Heart left ventricle (tissue), 16 donors: ENCODE measurements at regions not wholly inside any gene's neighbourhood (a gene's known extent, or its start where the extent isn't known, plus 50 kb on each side); places are given as distances from the start of the nearest gene placed in this dataset.

Experiments used
- ATAC-seq, 4 donors: fragments of 200-7000 bp; cut with Tn5 transposase; one replicate each; pipeline ENCODE4 v1.9.1; 2020 to 2022; ENCODE audit warnings: moderate library complexity in 4 of 4, mild to moderate bottlenecking in 3 of 4, moderate number of reproducible peaks in 1 of 4
- DNase-seq, 5 donors: peaks; one replicate each; pipeline ENCODE4 v3.0.0-alpha.2; 2020
- H3K27ac ChIP-seq, 12 donors: fragments of 200-600 bp; sonication (generic) in 4 of 12; one replicate each; pipeline versions ENCODE4 v1.5.0 to v1.8.0; 2016 to 2022; ENCODE audit warnings: mild to moderate bottlenecking in 2 of 12
- H3K27me3 ChIP-seq, 9 donors: fragments of 200-600 bp; sonication (generic) in 2 of 9; one replicate each; pipeline versions ENCODE4 v1.5.1 to v1.8.0; 2016 to 2022; ENCODE audit warnings: mild to moderate bottlenecking in 3 of 9
- H3K36me3 ChIP-seq, 9 donors: fragments of 200-600 bp; sonication (generic) in 2 of 9; one replicate each; pipeline versions ENCODE4 v1.5.0 to v1.8.0; 2018 to 2022; ENCODE audit warnings: mild to moderate bottlenecking in 2 of 9
- H3K4me1 ChIP-seq, 12 donors: fragments of 200-600 bp; sonication (generic) in 4 of 12; one replicate each; pipeline versions ENCODE4 v1.5.0 to v1.8.0; 2016 to 2022; ENCODE audit warnings: mild to moderate bottlenecking in 3 of 12
- H3K4me3 ChIP-seq, 12 donors: fragments of 200-600 bp; sonication (generic) in 4 of 12; one replicate each; pipeline versions ENCODE4 v1.5.0 to v1.8.0; 2017 to 2022; ENCODE audit warnings: mild to moderate bottlenecking in 9 of 12, moderate library complexity in 4 of 12
- H3K9me3 ChIP-seq, 12 donors: fragments of 200-600 bp; sonication (generic) in 4 of 12; one replicate each; pipeline versions ENCODE4 v1.5.0 to v1.8.0; 2016 to 2022; ENCODE audit warnings: mild to moderate bottlenecking in 1 of 12
- POLR2A ChIP-seq, 2 donors: fragments of 450-650 bp; IDR thresholded peaks; one replicate each; pipeline ENCODE4 v1.6.1; 2017; ENCODE audit warnings: antibody characterized with exemption in 2 of 2, mild to moderate bottlenecking in 2 of 2, moderate library complexity in 2 of 2
- WGBS, 4 donors: extraction: QIAGEN DNeasy Blood & Tissue Kit in 2 of 4; methylation state at CpG; one replicate each; pipeline versions ENCODE4 v1.1.5 to v1.1.7; 2013 to 2018; 5-methylcytosine and 5-hydroxymethylcytosine counted together
- intact Hi-C, 10 donors: fragments of 100-400 bp; cut with DNase I; formaldehyde crosslinking; loops; one replicate each; pipeline versions ENCODE4 v1.11.1 to v1.14.2; 2022
- TF ChIP-seq, protein P1 (sequence below), 12 donors: fragments of 200-600 bp; sonication (generic) in 4 of 12; IDR thresholded peaks; one replicate each; pipeline versions ENCODE4 v1.5.0 to v1.8.0; 2018 to 2022; ENCODE audit warnings: antibody characterized with exemption in 12 of 12, mild to moderate bottlenecking in 5 of 12
- donor health status: ischemic (EF 13 %, LVEDD 7.1; RV severe dilation, severe dysfunction).
- donor health status: healthy with polysubstance abuse.
- donor health status: DM: no; HTN: yes; CAD: no.
- donor health status: DM: no; HTN: no; CAD: no.
- donor health status: ischemic (EF 25% LVEDD 6.9; RV normal size, moderate dysfunction).
- donor health status: ischemic (EF 25% LVEDD 5.7; RV mildly dilated, moderate dysfunction).
- donor health status: healthy.
- donor health status: DM: yes; HTN: yes; CAD: no.
- donor health status: ischemic (EF 35%, LVEDD 5.7; RV mildly dilated, moderate dysfunction).
- donor health status: nonischemic (EF 11% LVEDD 7.7; RV severe dilation, severe dysfunction).
- donor health status: DM: yes; HTN: yes; CAD: no.
- donor health status: PGD.
- donor health status: ischemic (EF 29% LVEDD 5.4; RV normal size, mild dysfunction).
- donor health status: nonischemic (EF 23%, LVEDD 6.1; RV moderate dilation, normal function).

DNA sequence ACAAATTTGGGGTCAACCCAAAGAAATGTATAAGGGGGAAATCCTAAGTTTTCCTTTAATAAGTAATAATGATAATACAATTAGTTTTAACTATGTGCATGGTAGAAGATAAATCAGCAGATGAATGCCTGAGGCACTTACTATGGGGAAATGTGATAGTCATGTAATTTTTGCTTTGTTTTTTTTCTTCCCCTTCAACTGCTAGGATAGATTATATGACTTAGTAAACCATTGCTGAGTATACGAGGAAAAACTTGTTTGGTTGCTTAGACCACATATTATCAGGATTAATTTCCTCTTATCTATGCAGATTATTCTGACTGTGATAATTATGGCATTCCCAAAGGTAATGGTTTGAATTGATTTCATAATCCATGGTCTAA is 181.1 kb downstream of the TGFB2 start:
- H3K9me3 ChIP-seq: no peaks in the 10 kb centered on the region
- 80 to 94% (median 89%) methylated on average over 1 of the region's 1 CpG for WGBS, 4 donors
- no peak overlapping the region for H3K27ac ChIP-seq
- intact Hi-C loops: loop anchor here in 3 of 10 donors (10.0 kb wide), 2 partner anchors 161 to 191 kb away; no protein-coding TSS in a partner anchor
- DNase-seq: no peak
- no peaks in the 10 kb centered on the region for H3K4me1 ChIP-seq
- ATAC-seq: no peak
- H3K27me3 ChIP-seq: no peaks in the 10 kb centered on the region
- TF ChIP-seq, protein P1, sequence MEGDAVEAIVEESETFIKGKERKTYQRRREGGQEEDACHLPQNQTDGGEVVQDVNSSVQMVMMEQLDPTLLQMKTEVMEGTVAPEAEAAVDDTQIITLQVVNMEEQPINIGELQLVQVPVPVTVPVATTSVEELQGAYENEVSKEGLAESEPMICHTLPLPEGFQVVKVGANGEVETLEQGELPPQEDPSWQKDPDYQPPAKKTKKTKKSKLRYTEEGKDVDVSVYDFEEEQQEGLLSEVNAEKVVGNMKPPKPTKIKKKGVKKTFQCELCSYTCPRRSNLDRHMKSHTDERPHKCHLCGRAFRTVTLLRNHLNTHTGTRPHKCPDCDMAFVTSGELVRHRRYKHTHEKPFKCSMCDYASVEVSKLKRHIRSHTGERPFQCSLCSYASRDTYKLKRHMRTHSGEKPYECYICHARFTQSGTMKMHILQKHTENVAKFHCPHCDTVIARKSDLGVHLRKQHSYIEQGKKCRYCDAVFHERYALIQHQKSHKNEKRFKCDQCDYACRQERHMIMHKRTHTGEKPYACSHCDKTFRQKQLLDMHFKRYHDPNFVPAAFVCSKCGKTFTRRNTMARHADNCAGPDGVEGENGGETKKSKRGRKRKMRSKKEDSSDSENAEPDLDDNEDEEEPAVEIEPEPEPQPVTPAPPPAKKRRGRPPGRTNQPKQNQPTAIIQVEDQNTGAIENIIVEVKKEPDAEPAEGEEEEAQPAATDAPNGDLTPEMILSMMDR (IDR thresholded peaks at IDR 0.05): no peak
- no peak for TF ChIP-seq POLR2A (IDR thresholded peaks at IDR 0.05)
- H3K36me3 ChIP-seq: no peaks in the 10 kb centered on the region
- no peak overlapping the region for H3K4me3 ChIP-seq

DNA sequence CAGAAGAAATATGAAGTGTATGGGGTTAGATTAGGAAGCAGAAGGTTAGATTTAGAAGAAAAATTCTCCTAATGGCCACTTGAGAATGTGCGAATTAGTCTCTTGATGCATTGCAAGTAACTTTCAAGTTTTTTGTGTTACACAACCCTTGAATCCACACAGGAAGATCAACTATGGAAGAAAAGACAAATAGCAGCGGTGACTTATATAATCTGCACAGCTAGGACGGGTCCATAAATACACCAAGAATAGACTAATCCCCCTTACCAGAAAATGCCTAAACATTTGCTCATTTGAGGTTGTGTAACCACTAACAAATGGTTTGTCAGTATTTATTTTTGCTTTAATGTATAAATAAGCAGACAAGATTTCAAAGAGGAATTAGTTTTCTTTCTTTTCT is 182.6 kb downstream of the TGFB2 start:
- Histone ChIP-seq H3K36me3 (no peaks in the 10 kb centered on the region), H3K4me3 (no peak overlapping the region), H3K9me3 (no peaks in the 10 kb centered on the region), H3K27ac (no peak overlapping the region), H3K27me3 (no peaks in the 10 kb centered on the region), H3K4me1 (no peaks in the 10 kb centered on the region)
- intact Hi-C loops: loop anchor here in 3 of 10 donors (10.0 kb wide), 2 partner anchors 163 to 193 kb away; no protein-coding TSS in a partner anchor
- DNase-seq: no peak
- 95 to 98% (median 97%) methylated on average over 3 of the region's 3 CpGs for WGBS, 4 donors
- TF ChIP-seq POLR2A (IDR thresholded peaks at IDR 0.05): no peak
- TF ChIP-seq, protein P1 (IDR thresholded peaks at IDR 0.05): no peak
- no peak for ATAC-seq

DNA sequence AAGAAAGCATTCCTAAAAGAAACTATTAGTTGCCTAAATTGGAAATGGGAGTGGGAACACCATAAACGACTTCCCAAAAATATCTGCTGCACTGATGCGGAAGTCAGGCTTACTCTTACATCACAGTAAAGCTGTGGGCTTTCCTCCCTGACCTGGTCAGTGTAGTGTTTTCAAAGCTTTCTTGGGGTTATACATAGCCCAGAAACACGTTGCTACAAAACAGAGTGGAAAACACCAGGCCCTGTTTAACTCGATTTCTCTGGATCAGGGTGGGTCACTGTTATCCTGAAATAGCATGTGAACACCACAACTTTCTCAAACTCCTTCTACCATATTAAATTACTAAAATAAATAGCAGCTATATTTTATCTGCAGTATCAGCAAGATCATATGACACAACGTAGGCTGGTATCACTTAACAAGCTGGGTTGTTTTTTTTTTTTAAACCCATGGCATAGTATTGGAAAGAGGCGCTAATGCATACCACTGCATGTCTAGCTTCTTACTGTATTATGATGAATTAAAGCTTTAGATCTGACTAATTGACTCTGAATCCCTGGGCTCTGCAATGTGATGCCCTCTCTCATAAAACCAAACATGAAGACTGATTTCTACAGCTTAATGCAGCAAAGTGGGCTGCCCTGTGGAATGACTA is 184.6 kb downstream of the TGFB2 start:
- Histone ChIP-seq H3K27ac (no peak overlapping the region), H3K9me3 (no peaks in the 10 kb centered on the region), H3K4me3 (no peak overlapping the region), H3K36me3 (no peaks in the 10 kb centered on the region), H3K4me1 (no peaks in the 10 kb centered on the region), H3K27me3 (no peaks in the 10 kb centered on the region)
- ATAC-seq: peak in 1 of 4 donors; percentile 26
- TF ChIP-seq, protein P1 (IDR thresholded peaks at IDR 0.05): no peak
- no peak for TF ChIP-seq POLR2A (IDR thresholded peaks at IDR 0.05)
- DNase-seq: no peak
- WGBS, 4 donors: 66 to 76% (median 69%) methylated on average over 6 of the region's 6 CpGs
- intact Hi-C loops: loop anchor here in 3 of 10 donors (10.0 kb wide), 2 partner anchors 165 to 195 kb away; no protein-coding TSS in a partner anchor

DNA sequence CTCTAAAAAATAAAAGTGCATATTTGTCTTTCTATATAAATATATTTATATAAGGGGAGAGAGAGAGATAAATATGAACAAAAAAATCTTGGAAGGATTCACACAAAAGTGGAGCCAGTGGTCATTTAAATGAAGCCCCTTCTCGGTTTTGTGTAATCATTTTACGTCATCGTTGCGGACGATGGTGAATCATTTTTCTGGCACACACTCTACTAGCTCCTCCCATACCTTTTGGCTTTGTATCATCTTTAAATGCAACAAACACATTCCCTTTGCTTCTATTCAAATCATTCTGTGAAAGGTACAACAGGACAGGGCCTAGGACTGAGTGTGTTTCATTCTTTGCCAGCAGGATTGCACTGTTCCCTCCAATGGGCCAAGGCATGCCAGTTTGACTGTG is 186.8 kb downstream of the TGFB2 start:
- Histone ChIP-seq H3K27ac (no peak overlapping the region), H3K9me3 (no peaks in the 10 kb centered on the region), H3K36me3 (no peaks in the 10 kb centered on the region), H3K4me1 (no peaks in the 10 kb centered on the region), H3K4me3 (no peak overlapping the region), H3K27me3 (no peaks in the 10 kb centered on the region)
- intact Hi-C loops: no loop called here
- TF ChIP-seq, protein P1 (IDR thresholded peaks at IDR 0.05): no peak
- no peak for TF ChIP-seq POLR2A (IDR thresholded peaks at IDR 0.05)
- WGBS, 4 donors: 91 to 95% (median 93%) methylated on average over 5 of the region's 5 CpGs
- DNase-seq: no peak
- ATAC-seq: no peak
